Medulla oblongata (tissue), 1 donor: ENCODE measurements at regions not wholly inside any gene's neighbourhood (a gene's known extent, or its start where the extent isn't known, plus 50 kb on each side); places are given as distances from the start of the nearest gene placed in this dataset.

ENCODE experiments used
- DNase-seq: peaks from one replicate; pipeline ENCODE4 v3.0.0-alpha.2; 2015; ENCODE audit errors: extremely low spot score

GRCh38 chr7:45350896-45351295 is 193.3 kb downstream of the RAMP3 start:
- DNase-seq, result no peak

DNA sequence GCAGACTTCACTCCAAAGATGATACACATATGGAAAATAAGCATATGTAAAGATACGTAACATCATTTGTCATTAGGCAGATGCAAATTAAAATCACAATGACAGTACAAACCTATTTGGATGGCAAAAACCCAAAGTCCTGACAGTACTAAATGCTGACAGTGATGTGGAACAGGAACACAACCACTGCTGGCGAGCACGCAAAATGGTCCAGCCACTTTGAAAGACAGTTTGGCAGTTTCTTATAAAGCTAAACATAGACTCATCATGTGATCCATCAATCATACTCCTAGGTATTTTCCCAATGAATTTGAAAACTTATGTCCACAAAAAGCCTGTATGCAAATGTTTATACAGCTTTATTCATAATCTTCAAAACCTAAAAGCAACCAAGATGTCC is 200.7 kb downstream of the RAMP3 start:
- no peak for DNase-seq

DNA sequence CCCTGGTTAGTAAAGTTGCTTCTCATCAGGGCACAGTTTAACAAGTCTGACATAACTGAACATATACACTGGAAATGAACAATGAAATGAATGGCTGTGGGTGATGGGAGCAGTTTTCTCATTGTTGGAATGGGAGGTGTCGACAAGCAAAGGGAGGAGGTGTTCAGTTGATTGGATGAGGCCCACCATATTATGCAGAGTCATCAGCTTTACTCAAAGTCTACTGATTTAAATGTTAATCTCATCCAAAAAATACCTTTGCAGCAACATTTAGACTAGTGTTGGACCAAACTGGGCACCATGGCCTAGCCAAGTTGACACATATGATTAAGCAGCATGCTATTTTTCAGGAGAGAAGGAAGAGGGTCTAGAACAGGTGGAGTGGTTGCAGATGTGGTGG is 201.7 kb downstream of the RAMP3 start:
- no peak for DNase-seq

GRCh38 chr7:45359776-45360175 is 202.2 kb downstream of the RAMP3 start:
- DNase-seq, result no peak

GRCh38 chr7:45363669-45364068 is 206.1 kb downstream of the RAMP3 start:
- no peak for DNase-seq

DNA sequence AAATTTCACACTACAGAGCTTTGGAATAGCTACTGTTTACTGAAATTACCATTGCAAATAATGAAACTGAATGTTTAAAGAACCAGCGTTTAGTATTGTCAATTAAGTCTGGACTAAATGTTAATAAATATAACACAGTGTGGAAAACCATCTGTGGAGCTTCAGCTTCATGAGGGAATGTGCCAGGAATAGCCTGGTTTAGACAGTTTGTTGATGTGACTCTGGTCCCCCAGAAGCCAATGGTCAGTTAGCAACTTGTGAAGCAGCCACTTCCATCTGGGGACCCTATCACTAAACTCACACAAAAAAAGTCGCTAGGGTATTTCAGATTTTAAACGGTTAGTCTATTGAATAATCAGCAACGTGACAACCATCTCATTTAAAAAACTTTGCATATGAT is 207.8 kb downstream of the RAMP3 start:
- DNase-seq, result no peak

DNA sequence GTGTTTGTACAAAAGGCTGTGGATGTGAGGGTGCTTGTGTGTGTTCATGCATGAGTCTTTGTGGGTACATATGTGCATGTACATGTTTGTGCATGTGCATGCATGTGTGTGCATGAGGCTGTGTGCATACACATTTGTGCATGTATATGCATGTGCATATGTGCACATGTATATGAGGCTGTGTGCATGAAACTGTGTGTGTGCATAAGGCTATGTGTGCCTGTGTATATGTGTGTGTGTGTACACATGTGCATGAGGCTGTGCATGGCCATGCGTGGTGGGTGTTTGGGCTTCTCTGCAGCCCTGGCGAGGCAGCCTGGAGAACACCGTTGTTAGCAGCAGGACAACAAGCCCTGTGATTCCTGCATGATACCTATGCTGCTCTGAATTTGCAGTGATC is 207.7 kb upstream of the ADCY1 start:
- DNase-seq, result no peak

DNA sequence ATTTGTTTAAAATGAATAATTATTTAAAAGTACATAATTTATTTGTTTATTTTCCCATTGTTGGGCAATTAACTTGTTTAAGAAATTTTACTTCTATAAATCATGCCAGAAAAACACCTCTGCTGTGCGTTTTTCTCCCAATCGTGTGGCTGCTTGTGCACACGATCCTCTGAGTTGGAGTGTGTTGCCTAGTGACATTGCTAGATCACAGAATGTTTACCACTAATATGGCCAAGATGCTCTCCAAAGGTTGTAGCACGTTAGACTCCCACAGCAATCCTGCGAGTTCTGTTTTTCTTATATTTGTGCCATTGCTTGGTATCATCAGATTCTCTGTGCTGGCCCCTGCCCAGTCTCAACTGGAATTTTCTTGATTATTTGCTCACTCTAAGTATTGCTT is 207.1 kb upstream of the ADCY1 start:
- no peak for DNase-seq

DNA sequence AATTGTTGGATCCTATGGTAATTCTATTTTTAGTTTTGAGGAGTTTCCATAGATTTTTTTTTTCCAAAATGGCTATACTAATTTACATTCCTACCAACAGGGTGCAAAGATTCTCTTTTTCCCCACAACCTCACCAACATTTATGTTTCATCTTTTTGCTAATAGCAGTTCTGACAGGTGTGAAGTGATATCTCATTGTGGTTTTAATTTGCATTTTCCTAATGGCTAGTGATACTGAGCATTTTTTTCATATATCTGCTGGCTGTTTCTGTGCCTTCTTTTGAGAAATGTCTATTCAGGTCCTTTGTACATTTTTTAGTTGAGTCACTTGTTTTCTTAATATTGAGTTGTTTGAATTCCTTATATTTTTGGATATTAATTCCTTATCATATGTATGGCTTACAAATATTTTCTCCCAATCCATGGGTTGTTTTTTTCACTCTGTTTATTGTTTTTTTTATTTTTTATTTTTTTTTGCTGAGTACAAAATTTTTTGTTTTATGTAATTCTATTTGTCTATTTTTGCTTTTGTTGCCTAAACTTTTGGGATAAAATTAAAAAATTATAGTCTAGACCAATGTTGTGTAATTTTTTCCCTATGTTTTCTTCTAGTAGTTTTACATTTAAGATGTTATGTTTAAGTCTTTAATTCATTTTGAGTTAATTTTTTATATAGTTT is 205.9 kb upstream of the ADCY1 start:
- no peak for DNase-seq

DNA sequence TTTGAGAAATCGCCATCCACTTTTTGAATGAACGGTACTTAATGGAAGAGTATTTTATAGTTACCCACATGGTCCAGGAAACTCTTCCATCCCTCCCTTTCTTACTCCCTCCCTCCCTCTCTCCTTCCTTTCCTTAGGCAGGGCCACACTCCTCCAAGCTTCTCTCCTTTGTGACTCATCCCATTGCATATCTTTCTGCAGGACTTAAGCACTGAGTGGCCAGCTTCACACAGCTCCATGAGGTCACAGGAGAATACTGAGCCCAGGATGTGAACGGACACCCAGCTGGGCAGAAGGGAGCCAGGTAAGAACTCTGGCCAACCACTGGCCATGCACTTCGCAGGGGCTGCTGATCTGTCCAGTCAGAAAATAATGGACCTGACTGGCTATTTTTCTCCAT is 189.7 kb upstream of the ADCY1 start:
- no peak for DNase-seq

DNA sequence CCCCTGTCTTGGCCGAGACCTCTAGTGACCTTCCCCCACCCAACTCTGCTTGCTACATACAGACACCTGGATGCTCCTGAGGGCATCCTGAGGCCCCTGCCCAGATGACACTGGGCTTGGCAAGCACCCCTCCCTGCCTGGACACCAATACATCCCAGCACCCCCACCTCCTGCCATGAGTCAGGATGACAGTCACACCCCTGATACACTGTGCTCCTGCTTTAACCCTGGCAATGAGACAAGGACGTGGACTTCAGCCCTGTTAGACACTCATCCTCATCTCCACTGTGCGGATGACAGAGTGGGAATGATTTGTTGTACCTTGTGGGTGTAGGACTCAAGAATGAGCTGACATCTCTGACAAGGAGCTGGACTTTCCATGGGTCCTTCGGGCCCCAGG is 186.3 kb upstream of the ADCY1 start:
- DNase-seq, result no peak

DNA sequence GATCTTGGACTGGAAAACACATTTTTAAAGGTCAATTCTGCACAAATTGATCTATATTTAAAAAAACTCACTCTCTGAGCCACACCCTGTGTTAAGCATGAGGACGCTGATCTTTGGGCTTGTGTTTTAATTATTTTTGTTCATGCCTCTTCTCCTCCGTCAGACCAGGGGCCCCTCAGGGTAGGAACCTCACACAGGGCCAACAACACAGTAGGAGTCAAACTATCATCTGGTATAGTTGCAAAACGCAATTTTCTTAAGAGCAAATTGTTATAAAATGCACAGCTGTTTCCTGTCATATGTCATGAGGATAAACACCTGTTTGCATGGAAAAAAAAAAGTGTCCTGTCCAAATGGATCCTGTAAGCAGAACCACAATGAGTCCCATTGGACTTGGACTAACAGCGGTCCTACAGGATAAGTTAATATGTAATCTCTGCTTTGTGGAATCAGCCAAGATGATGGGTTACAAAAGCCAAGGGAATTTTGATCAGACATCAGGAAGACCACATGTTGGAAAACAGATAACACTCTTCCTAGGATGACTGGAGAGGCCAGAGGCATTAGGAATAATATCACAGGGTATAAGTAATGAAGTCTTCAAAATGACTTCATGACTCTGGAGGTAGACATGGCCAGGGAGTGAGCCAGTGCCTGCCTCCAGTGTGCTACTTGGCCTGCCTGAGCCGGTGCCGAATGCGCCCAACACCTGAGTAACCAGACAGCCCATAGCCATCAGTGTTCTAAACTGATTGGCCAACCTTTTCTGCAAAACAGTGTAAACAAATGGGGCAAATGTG is 184.9 kb upstream of the ADCY1 start:
- DNase-seq, result no peak

GRCh38 chr7:45390180-45390579 is 184.0 kb upstream of the ADCY1 start:
- no peak for DNase-seq

DNA sequence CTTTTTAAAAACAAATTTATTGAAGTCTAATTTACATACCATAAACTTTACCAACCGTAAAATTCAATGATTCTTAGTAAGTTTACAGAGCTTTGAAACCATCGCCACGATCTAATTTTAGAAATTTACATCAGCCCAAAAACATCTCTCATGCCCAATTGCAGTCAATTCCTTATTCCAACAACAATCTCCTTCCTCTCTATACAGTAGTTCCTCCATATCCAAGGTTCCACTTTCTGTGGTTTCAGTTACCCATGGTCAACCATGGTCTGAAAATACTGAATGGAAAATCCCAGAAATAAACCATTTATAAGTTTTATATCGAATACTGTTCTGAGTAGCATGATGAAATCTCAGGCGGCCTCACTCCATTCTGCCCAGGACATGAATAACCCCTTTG is 183.4 kb upstream of the ADCY1 start:
- no peak for DNase-seq

DNA sequence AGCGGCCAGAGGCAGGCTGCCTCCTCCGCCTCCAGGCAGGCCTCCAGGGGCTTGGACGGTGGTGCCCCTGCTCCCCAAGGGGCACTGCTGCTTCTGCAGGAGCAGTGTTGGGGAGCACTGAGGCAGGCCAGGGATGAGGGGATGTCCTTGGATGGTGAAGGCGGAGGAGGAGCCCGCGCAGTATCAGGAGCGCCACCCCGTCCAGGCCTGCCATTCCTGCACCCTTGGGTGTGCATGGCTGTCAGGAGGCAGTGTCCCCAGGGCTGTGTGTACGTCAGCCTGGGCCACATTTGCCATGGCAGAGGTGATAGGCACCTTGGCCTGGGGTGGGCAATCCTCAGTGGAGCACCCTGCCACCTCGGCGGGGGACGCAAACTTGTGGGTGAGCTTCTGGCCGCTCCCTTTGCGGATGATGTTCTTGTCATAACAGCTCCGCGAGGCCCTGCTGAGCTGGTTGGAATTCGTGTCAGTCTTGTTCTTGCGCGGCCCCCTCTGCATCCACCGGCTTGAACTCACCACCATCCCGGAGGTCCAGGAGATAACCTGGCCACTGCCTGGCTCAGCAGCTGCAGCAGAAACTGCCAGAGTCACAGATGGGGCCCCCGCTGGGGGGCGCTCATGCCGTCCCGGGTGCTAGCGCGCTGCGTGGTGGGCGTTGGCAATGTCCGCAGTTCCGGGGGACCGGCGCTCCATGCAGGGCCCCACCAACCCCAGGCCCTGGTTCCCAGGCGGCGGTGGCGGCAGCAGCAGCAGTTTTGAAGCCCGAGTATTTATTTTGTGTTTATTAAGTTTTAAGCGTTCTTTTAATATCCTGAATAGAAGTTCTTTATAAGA is 182.3 kb upstream of the ADCY1 start:
- no peak for DNase-seq

DNA sequence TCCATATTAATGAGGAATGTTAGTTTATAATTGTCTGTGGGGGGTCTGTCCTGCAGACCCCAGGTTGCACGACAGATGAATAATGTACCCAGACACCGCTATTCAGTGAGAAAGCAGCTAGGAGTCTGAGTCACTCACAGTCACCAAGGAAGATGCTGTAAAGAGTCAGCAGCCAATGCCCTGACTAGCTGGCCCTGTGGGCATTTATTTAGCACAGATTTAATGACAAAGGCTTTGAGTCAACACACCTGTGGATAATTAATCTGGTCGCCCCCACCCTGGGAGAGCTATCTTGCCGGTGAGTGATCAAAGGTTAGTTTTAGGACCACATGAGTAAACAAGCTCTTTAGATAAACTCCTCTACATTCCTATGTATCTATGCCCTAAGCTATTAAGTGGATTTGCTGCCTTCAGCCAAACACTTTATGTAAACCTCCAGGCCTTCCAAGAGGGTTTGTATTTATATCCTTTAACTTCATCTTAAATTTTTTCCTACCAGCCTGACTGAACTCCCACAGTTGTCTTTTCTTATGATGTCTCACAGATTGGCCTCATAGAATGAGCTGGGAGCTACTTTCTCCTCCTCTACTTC is 180.0 kb upstream of the ADCY1 start:
- no peak for DNase-seq

- no peak for DNase-seq
These were observed 175.1 kb upstream of the ADCY1 start for GRCh38 chr7:45399069-45399468.

GRCh38 chr7:45400680-45401079 is 173.5 kb upstream of the ADCY1 start:
- no peak for DNase-seq

DNA sequence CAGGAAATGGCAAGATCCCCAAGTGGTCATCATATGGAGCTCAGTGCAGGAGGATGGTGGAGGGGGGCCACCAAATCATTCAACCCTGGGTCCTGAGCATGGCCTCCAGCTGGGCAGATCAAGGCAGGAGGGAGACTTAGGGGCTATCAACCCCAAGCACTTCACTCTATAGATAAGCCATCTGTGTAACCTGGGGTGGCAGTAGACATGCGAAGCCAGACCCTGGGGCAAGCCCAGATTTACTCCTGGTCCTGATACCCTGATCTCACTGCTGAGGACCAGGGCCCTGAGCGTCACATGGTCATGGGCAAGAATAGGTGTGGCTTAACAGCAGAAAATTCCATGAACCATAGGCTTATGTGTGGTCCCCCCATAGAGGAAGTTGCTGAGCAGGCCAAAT is 173.0 kb upstream of the ADCY1 start:
- no peak for DNase-seq

DNA sequence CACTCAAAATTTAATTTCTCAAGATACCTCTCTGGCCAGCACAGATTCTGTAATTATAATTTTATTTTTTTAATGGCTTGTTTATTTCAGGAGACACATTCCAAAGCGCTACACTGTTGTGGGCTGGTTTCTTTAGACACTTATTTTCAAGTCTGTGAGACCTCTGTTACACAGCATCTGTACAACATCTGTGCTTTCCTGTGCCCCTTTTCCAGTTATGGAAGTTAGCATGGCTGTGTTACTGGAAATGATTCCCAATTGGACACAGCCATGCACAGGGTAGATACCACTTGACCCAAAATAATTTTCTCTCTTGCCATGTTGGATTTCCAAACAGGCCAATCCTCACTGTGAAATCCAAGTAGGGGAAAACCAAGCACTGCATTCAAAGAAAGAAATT is 172.3 kb upstream of the ADCY1 start:
- DNase-seq, result no peak

DNA sequence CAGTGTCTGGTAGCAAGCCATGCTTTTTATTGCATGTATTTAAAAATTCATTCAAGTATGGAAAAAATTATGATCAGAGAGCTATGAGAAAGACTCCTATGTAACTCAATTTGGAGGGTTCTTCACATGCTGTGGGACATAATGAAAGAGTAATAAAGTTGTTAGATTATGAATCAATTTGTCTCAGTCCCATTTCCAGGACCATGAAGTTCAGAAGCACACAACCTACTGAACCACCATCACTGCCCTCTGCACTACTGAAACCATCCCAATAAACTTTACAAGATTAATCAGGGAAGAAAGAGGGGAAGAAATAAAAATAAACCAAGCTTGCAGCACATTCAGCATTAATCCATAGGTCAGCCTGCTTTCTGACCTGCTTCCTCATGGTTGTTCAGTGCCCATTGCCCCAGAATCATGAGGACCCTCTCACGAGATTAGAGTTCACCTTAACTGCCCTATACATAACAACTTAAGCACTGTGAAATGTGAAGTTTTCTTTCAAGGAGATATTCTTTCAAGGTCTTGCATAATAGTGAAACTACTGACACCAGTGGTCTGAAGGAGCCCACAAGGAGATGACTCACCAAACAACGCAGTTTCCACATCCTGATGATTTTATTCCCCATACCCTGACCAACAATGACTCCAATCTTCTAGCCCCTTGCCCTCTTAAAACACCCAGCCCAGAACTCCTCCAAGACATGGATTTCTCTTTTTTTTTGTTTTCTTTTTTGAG is 171.5 kb upstream of the ADCY1 start:
- no peak for DNase-seq

DNA sequence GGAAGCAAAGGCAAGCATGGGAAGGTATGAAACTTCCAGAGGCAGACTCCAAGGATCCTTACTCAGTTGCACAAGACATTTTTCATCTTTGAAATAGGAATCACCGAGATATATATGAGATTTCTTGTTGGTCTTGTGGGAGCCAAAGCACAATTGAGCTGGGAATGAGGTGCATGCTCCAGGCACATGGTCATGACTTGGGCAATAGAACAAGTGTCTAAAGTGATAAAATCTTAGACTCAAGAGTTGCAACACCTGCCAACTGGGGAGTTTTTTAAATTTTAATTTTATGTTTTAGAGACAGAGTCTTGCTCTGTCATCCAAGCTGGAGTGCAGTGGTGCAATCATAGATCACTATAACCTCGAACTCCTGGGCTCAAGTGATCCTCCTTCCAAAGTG is 169.5 kb upstream of the ADCY1 start:
- DNase-seq, result no peak
